ENCODE measurements at regions not wholly inside any gene's neighbourhood (a gene's known extent, or its start where the extent isn't known, plus 50 kb on each side); places are given as distances from the start of the nearest gene placed in this dataset.

- CTCF ChIA-PET: no interaction called here
- ATAC-seq: no peak
- BruUV-seq (replicated peaks): no TSS peak
Measured at GRCh38 chr2:181352158-181352557, 105.0 kb upstream of the ITGA4 start.

More at GRCh38 chr2:181352158-181352557, 105.0 kb upstream of the ITGA4 start:
- Histone ChIP-seq H3K4me2 (ENCODE audit: low read length) (no peak overlapping the region), H3K9me2 (ENCODE audit: insufficient read depth) (no peaks in the 10 kb centered on the region), H3K9ac (ENCODE audit: low read length) (no peak overlapping the region), H3K36me3 (ENCODE audit: control insufficient read depth in 1 of 2, insufficient read depth in 2 of 2, low read length in 2 of 2) (no peaks in the 10 kb centered on the region), H3K4me3 (replicated peaks in 1 of 2; ENCODE audit: low read depth in 1 of 2, low read length in 2 of 2) (no peak overlapping the region), H2AFZ (ENCODE audit: low read depth, low read length, poor library complexity, severe bottlenecking) (no peak overlapping the region), H3K79me2 (ENCODE audit: insufficient read depth, low read length) (no peaks in the 10 kb centered on the region), H3K27me3 (ENCODE audit: insufficient read depth, low read length) (no peaks in the 10 kb centered on the region), H3K27ac (ENCODE audit: low read depth, low read length) (no peak overlapping the region), H3K9me3 (ENCODE audit: control insufficient read depth in 1 of 2, insufficient read depth in 1 of 2, low read depth in 1 of 2, low read length in 2 of 2) (no peaks in the 10 kb centered on the region), H3K4me1 (ENCODE audit: control insufficient read depth in 1 of 2, insufficient read depth in 2 of 2, low read length in 2 of 2) (no peaks in the 10 kb centered on the region), H4K20me1 (ENCODE audit: insufficient read depth) (no peaks in the 10 kb centered on the region)
- TF ChIP-seq YY1 (IDR thresholded peaks at IDR 0.05; ENCODE audit: extremely low read depth, insufficient replicate concordance, low read depth, low read length) (no peak), CTCF (IDR thresholded peaks at IDR 0.05 in 2 of 3, conservative IDR thresholded peaks at IDR 0.05 in 1 of 3; ENCODE audit: borderline replicate concordance in 1 of 3, insufficient read depth in 1 of 3, low read depth in 2 of 3, low read length in 2 of 3) (no peak), JUND (IDR thresholded peaks at IDR 0.05) (no peak), EGR1 (IDR thresholded peaks at IDR 0.05; ENCODE audit: low read depth) (no peak), SRF (IDR thresholded peaks at IDR 0.05; ENCODE audit: low read depth) (no peak), REST (IDR thresholded peaks at IDR 0.05; ENCODE audit: low read depth) (no peak), CEBPB (IDR thresholded peaks at IDR 0.05; ENCODE audit: low read depth) (no peak), EZH2phosphoT487 (IDR thresholded peaks at IDR 0.05; ENCODE audit: borderline replicate concordance) (no peak), POLR2A (IDR thresholded peaks at IDR 0.05; ENCODE audit: borderline replicate concordance, extremely low read depth, insufficient read depth, insufficient read length) (no peak), EZH2 (IDR thresholded peaks at IDR 0.05) (no peak), SIN3A (IDR thresholded peaks at IDR 0.05; ENCODE audit: low read depth) (no peak), ATF3 (IDR thresholded peaks at IDR 0.05) (no peak), SP1 (IDR thresholded peaks at IDR 0.05; ENCODE audit: low read depth) (no peak), ELF1 (IDR thresholded peaks at IDR 0.05; ENCODE audit: borderline replicate concordance, low read depth) (no peak)
- intact Hi-C loops (cut with micrococcal nuclease): no loop called here
- ChIA-PET RAD21 (ENCODE audit: low non-redundant PET in 1 of 2, low total read pairs in 2 of 2, uncharacterized antibody in 2 of 2, unreplicated experiment in 2 of 2) (no interaction called here), POLR2A (no interaction called here)
- DNase-seq (ENCODE audit: low read depth, low spot score): no peak

Measured in HCT116 (cell line).